ENCODE measurements at regions not wholly inside any gene's neighbourhood (a gene's known extent, or its start where the extent isn't known, plus 50 kb on each side); places are given as distances from the start of the nearest gene placed in this dataset.

DNA sequence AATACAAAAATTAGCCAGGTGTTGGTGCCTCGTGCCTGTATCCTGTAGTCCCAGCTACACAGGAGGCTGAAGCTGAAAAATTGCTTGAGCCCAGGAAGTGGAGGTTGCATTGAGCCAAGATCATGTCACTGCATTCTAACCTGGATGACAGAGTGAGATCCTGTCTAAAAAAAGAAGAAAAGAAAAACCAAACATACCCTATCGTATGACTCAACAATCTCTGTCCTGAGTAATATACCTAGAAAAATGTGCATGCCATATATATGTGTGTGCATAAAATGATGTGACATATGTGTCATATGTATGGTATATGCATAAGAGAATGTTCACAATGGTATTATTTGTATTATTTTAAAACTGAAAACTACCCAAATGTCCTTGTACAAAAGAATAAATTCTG, 261.5 kb upstream of the CLEC14A start (continued):
- TF ChIP-seq ZZZ3 (IDR thresholded peaks at IDR 0.05) (no peak), RFX5 (IDR thresholded peaks at IDR 0.05; ENCODE audit: low read depth, low read length) (no peak), HMG20A (CRISPR knock-in tag; conservative IDR thresholded peaks at IDR 0.05) (no peak), DMBX1 (CRISPR knock-in tag; IDR thresholded peaks at IDR 0.05; ENCODE audit: borderline replicate concordance) (no peak)

DNA sequence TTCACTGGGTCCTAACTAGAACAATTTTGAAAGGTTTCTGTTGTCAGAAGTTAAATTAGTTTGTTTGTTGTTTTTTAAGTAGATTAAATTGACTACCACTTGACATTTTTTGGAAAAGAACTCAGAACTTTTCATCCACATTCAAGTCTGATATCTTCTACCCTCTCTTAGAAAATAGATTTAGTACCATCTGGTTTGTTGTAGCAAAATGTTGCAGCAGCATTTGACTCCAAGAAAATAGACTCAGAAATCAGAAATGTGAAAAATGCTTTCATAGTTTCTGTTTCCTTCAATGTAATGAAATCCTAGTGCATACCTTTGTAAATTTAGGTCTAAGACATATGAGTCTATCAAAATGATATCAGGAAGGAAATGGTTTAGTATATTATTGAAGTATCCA, 256.3 kb upstream of the CLEC14A start:
- H2AFZ ChIP-seq (ENCODE audit: low read depth, low read length), result no peak overlapping the region
- no peaks in the 10 kb centered on the region for H3K36me3 ChIP-seq (ENCODE audit: control insufficient read depth, insufficient read depth, low read length)
- no peak overlapping the region for H3K4me2 ChIP-seq (ENCODE audit: insufficient read depth, low read length)
- no peaks in the 10 kb centered on the region for H3K9me1 ChIP-seq (ENCODE audit: control insufficient read depth, insufficient read depth, low read length)
- H3K9ac ChIP-seq (ENCODE audit: insufficient read depth in 1 of 2, low read depth in 2 of 2, low read length in 2 of 2), result no peak overlapping the region
- CTCF ChIA-PET (ENCODE audit: low intra/inter-chr PET ratio), result no interaction called here
- H3K9me3 ChIP-seq (replicated peaks; ENCODE audit: control insufficient read depth, insufficient read depth, low read depth, low read length), result no peaks in the 10 kb centered on the region; the same call in 1 of the 2 replicates
- H4K20me1 ChIP-seq (replicated peaks; ENCODE audit: control insufficient read depth, insufficient read depth, low read length), result no peaks in the 10 kb centered on the region
- POLR2A ChIA-PET, result no interaction called here
- in situ Hi-C loops (cut with MboI) (no loop called here), intact Hi-C loops (cut with micrococcal nuclease) (no loop called here)
- no peak overlapping the region for H3K27ac ChIP-seq (ENCODE audit: extremely low read depth, low read depth, low read length)
- no TSS peak for BruUV-seq (replicated peaks)
- no peaks in the 10 kb centered on the region for H3K27me3 ChIP-seq (ENCODE audit: control insufficient read depth in 2 of 2, insufficient read depth in 2 of 2, low read length in 2 of 2)
- ATAC-seq (no peak), FAIRE-seq (no peak), DNase-seq (ENCODE audit: extremely low read depth in 1 of 4, low spot score in 3 of 4) (no peak)
- no peaks in the 10 kb centered on the region for H3K79me2 ChIP-seq (ENCODE audit: control insufficient read depth, insufficient read depth, low read length)
- no peaks in the 10 kb centered on the region for H3K4me1 ChIP-seq (replicated peaks in 1 of 2; ENCODE audit: control insufficient read depth in 2 of 2, insufficient read depth in 2 of 2, low read length in 2 of 2)
- no peak overlapping the region for H3K4me3 ChIP-seq
- TF ChIP-seq, protein P1, sequence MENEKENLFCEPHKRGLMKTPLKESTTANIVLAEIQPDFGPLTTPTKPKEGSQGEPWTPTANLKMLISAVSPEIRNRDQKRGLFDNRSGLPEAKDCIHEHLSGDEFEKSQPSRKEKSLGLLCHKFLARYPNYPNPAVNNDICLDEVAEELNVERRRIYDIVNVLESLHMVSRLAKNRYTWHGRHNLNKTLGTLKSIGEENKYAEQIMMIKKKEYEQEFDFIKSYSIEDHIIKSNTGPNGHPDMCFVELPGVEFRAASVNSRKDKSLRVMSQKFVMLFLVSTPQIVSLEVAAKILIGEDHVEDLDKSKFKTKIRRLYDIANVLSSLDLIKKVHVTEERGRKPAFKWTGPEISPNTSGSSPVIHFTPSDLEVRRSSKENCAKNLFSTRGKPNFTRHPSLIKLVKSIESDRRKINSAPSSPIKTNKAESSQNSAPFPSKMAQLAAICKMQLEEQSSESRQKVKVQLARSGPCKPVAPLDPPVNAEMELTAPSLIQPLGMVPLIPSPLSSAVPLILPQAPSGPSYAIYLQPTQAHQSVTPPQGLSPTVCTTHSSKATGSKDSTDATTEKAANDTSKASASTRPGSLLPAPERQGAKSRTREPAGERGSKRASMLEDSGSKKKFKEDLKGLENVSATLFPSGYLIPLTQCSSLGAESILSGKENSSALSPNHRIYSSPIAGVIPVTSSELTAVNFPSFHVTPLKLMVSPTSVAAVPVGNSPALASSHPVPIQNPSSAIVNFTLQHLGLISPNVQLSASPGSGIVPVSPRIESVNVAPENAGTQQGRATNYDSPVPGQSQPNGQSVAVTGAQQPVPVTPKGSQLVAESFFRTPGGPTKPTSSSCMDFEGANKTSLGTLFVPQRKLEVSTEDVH (IDR thresholded peaks at IDR 0.05; ENCODE audit: low read depth, partially characterized antibody), result no peak
- TF ChIP-seq CCAR2 (IDR thresholded peaks at IDR 0.05; ENCODE audit: low read depth, low read length) (no peak), BCL6 (CRISPR knock-in tag; IDR thresholded peaks at IDR 0.05) (no peak), FUS (optimal IDR thresholded peaks at IDR 0.05; ENCODE audit: low read depth, low read length) (no peak), RHOXF2B (CRISPR knock-in tag; conservative IDR thresholded peaks at IDR 0.05) (no peak), NKRF (IDR thresholded peaks at IDR 0.05; ENCODE audit: borderline replicate concordance) (no peak), MAFF (IDR thresholded peaks at IDR 0.05; ENCODE audit: low read length) (no peak), MCM3 (IDR thresholded peaks at IDR 0.05) (no peak), RBM34 (IDR thresholded peaks at IDR 0.05; ENCODE audit: borderline replicate concordance, insufficient read depth, low read length) (no peak), SOX6 (IDR thresholded peaks at IDR 0.05) (no peak)
- TF ChIP-seq, protein P2, sequence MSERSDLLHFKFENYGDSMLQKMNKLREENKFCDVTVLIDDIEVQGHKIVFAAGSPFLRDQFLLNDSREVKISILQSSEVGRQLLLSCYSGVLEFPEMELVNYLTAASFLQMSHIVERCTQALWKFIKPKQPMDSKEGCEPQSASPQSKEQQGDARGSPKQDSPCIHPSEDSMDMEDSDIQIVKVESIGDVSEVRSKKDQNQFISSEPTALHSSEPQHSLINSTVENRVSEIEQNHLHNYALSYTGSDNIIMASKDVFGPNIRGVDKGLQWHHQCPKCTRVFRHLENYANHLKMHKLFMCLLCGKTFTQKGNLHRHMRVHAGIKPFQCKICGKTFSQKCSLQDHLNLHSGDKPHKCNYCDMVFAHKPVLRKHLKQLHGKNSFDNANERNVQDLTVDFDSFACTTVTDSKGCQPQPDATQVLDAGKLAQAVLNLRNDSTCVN (CRISPR knock-in tag; IDR thresholded peaks at IDR 0.05), result no peak
- TF ChIP-seq, protein P3, sequence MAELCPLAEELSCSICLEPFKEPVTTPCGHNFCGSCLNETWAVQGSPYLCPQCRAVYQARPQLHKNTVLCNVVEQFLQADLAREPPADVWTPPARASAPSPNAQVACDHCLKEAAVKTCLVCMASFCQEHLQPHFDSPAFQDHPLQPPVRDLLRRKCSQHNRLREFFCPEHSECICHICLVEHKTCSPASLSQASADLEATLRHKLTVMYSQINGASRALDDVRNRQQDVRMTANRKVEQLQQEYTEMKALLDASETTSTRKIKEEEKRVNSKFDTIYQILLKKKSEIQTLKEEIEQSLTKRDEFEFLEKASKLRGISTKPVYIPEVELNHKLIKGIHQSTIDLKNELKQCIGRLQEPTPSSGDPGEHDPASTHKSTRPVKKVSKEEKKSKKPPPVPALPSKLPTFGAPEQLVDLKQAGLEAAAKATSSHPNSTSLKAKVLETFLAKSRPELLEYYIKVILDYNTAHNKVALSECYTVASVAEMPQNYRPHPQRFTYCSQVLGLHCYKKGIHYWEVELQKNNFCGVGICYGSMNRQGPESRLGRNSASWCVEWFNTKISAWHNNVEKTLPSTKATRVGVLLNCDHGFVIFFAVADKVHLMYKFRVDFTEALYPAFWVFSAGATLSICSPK (IDR thresholded peaks at IDR 0.05; ENCODE audit: borderline replicate concordance), result no peak
